Fibroblast of lung (primary cell): ENCODE measurements at regions not wholly inside any gene's neighbourhood (a gene's known extent, or its start where the extent isn't known, plus 50 kb on each side); places are given as distances from the start of the nearest gene placed in this dataset.
"Not testable (repeated sequence)": the region's sequence is repeated elsewhere in the genome, so short reads cannot be mapped to it uniquely, and the experiment has no call there.

ENCODE experiments used
- EZH2 ChIP-seq: IDR thresholded peaks from 2 replicates; pipeline ENCODE4 v1.5.1; 2012; ENCODE audit warnings: low read length, control low read depth, mild to moderate bottlenecking; ENCODE audit errors: missing control alignments
- TF ChIP-seq, protein P1 (sequence below), 2 donors: IDR thresholded peaks in 1 of 2; conservative IDR thresholded peaks in 1 of 2; 1 replicate in 1 of 2; 2 replicates in 1 of 2; pipeline ENCODE4 v1.5.1; 2011 to 2012; ENCODE audit warnings: low read length in 2 of 2, control low read depth in 1 of 2, inconsistent platforms in 1 of 2, low read depth in 1 of 2, mild to moderate bottlenecking in 1 of 2

- TF ChIP-seq, protein P1, sequence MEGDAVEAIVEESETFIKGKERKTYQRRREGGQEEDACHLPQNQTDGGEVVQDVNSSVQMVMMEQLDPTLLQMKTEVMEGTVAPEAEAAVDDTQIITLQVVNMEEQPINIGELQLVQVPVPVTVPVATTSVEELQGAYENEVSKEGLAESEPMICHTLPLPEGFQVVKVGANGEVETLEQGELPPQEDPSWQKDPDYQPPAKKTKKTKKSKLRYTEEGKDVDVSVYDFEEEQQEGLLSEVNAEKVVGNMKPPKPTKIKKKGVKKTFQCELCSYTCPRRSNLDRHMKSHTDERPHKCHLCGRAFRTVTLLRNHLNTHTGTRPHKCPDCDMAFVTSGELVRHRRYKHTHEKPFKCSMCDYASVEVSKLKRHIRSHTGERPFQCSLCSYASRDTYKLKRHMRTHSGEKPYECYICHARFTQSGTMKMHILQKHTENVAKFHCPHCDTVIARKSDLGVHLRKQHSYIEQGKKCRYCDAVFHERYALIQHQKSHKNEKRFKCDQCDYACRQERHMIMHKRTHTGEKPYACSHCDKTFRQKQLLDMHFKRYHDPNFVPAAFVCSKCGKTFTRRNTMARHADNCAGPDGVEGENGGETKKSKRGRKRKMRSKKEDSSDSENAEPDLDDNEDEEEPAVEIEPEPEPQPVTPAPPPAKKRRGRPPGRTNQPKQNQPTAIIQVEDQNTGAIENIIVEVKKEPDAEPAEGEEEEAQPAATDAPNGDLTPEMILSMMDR (conservative IDR thresholded peaks at IDR 0.05 in 1 of 2, IDR thresholded peaks at IDR 0.05 in 1 of 2; ENCODE audit: low read depth in 1 of 2, low read length in 2 of 2): not testable (repeated sequence)
- not testable (repeated sequence) for TF ChIP-seq EZH2
Observed at GRCh38 chr20:22521940-22522339, 62.4 kb downstream of the FOXA2 start.
